ENCODE measurements at regions not wholly inside any gene's neighbourhood (a gene's known extent, or its start where the extent isn't known, plus 50 kb on each side); places are given as distances from the start of the nearest gene placed in this dataset.

DNA sequence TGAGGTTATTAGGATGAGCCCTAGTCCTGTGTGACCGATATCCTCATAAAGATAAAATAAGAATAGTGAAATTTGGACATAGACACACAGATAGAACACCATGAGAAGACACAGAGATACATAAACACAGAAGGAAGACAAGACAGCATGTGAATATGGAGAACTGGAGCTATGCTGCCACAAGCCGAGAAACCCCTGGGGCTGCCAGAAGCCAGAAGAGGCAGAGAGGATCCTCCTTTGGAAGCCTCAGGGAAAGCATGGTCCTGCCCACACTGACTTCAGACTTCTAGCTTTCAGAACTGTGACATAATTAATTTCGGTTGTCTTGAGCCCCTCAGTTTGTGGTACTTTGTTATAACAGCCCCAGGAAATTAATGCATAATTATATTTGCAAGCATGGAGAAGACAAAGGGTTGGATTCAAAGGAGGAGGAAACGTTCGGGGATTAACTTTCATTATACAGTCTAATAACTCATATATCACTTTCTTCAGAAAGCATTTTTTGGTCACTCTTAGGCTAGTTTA is 1501.8 kb upstream of the FLRT2 start:
- H3K4me1 Mint-ChIP-seq (ENCODE audit: unreplicated experiment) = no peaks in the 10 kb centered on the region
- TF ChIP-seq, protein P1, sequence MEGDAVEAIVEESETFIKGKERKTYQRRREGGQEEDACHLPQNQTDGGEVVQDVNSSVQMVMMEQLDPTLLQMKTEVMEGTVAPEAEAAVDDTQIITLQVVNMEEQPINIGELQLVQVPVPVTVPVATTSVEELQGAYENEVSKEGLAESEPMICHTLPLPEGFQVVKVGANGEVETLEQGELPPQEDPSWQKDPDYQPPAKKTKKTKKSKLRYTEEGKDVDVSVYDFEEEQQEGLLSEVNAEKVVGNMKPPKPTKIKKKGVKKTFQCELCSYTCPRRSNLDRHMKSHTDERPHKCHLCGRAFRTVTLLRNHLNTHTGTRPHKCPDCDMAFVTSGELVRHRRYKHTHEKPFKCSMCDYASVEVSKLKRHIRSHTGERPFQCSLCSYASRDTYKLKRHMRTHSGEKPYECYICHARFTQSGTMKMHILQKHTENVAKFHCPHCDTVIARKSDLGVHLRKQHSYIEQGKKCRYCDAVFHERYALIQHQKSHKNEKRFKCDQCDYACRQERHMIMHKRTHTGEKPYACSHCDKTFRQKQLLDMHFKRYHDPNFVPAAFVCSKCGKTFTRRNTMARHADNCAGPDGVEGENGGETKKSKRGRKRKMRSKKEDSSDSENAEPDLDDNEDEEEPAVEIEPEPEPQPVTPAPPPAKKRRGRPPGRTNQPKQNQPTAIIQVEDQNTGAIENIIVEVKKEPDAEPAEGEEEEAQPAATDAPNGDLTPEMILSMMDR (IDR thresholded peaks at IDR 0.05) = no peak

DNA sequence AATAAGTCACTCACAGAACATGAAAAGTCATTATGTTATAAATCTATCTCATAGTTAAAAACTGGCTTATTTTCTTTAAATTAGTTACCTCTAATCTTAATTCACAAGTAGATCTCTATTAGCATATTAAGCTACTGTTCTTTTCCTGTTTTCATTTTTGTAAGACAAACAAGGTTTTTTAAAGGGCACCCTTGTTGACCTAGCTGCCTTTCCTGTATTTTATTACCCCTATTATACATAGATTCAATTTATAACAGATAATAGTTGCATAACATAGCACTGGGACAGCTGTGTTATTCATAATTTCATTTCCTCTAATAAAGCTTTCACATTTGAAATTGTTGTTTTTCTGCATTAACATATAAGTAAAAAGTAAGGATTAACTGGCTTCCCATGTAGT is 1500.7 kb upstream of the FLRT2 start:
- Mint-ChIP-seq H3K4me3 (ENCODE audit: unreplicated experiment) (no peak overlapping the region), H3K27me3 (ENCODE audit: unreplicated experiment) (no peaks in the 10 kb centered on the region), H3K27ac (ENCODE audit: unreplicated experiment) (no peak overlapping the region), H3K4me1 (ENCODE audit: unreplicated experiment) (no peaks in the 10 kb centered on the region), H3K9me3 (ENCODE audit: unreplicated experiment) (no peaks in the 10 kb centered on the region), H3K36me3 (ENCODE audit: unreplicated experiment) (no peaks in the 10 kb centered on the region)
- TF ChIP-seq, protein P1 (IDR thresholded peaks at IDR 0.05) = no peak
- no peak for DNase-seq (ENCODE audit: extremely low spot score, unreplicated experiment)

More for the DNA sequence above, 1501.8 kb upstream of the FLRT2 start:
- DNase-seq (ENCODE audit: extremely low spot score, unreplicated experiment) = no peak
- H3K27ac Mint-ChIP-seq (ENCODE audit: unreplicated experiment) = no peak overlapping the region
- no peaks in the 10 kb centered on the region for H3K27me3 Mint-ChIP-seq (ENCODE audit: unreplicated experiment)
- H3K4me3 Mint-ChIP-seq (ENCODE audit: unreplicated experiment) = no peak overlapping the region
- H3K9me3 Mint-ChIP-seq (ENCODE audit: unreplicated experiment) = peaks cover 5% of the 10 kb centered on the region
- peaks cover 2% of the 10 kb centered on the region for H3K36me3 Mint-ChIP-seq (ENCODE audit: unreplicated experiment)

DNA sequence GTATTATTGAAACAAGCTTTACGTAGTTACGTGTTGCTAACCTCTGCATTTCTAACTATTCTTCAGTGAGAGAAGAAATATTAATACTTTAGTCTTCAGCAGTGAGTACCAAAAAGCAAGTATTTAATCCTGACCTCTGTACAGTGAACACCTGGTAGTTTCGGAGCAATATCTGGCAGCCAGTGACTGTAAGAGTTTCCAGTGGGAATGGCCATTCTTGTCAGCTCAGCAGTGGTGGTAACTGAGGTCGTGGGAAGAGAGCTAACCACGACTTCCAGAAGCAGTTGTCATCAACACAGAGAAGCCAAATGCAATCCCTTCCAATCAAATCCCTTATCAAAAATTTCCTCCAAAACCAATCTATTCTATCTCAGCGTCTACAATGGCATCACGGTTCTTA is 1500.2 kb upstream of the FLRT2 start:
- Mint-ChIP-seq H3K9me3 (ENCODE audit: unreplicated experiment) (no peaks in the 10 kb centered on the region), H3K27ac (ENCODE audit: unreplicated experiment) (no peak overlapping the region), H3K36me3 (ENCODE audit: unreplicated experiment) (no peaks in the 10 kb centered on the region), H3K27me3 (ENCODE audit: unreplicated experiment) (no peaks in the 10 kb centered on the region), H3K4me1 (ENCODE audit: unreplicated experiment) (no peaks in the 10 kb centered on the region), H3K4me3 (ENCODE audit: unreplicated experiment) (no peak overlapping the region)
- TF ChIP-seq, protein P1 (IDR thresholded peaks at IDR 0.05) = no peak
- DNase-seq (ENCODE audit: extremely low spot score, unreplicated experiment) = no peak

DNA sequence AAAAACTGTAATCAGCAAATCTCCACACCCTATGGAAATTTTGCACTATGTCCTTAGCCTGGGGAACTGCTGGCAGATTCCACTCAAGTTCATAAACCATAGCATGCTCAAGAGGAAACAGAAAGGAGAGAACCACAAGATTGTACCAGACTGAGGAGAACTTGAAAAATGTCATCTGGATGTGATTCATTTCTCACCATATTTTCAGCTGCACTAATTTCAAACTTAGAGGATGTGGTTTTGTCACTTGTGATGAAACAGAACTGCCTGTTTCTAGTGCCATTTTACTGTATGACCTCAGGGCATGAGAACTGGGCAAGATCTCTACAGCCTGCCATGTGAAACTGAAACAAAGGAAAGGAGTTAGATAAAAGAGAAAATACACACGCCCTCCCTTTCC is 1493.1 kb upstream of the FLRT2 start:
- Mint-ChIP-seq H3K4me1 (ENCODE audit: unreplicated experiment) (peaks cover 18% of the 10 kb centered on the region), H3K4me3 (ENCODE audit: unreplicated experiment) (peak overlapping the region; percentile 22), H3K27ac (ENCODE audit: unreplicated experiment) (peak overlapping the region; percentile 84), H3K27me3 (ENCODE audit: unreplicated experiment) (no peaks in the 10 kb centered on the region), H3K9me3 (ENCODE audit: unreplicated experiment) (no peaks in the 10 kb centered on the region), H3K36me3 (ENCODE audit: unreplicated experiment) (no peaks in the 10 kb centered on the region)
- TF ChIP-seq, protein P1 (IDR thresholded peaks at IDR 0.05) = no peak
- DNase-seq (ENCODE audit: extremely low spot score, unreplicated experiment) = no peak

DNA sequence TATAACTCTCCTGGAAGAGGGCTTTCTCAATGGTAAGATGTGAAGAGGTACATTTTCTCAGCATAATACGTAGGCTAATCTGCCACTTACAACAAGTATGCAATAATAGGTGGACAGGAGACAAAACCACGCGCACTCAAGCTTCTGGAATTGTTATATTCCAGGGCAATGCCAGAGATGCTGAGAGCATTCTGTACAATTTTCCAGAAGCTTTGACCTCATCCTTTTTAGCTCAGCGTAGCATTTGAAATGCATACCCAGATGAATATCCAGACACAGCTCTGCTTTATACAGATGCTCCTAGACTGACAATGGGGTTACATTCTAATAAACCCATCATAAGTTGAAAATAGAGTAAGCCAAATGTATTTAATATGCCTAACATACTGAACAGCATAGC is 1492.4 kb upstream of the FLRT2 start:
- peak overlapping the region; percentile 84 for H3K27ac Mint-ChIP-seq (ENCODE audit: unreplicated experiment)
- no peaks in the 10 kb centered on the region for H3K27me3 Mint-ChIP-seq (ENCODE audit: unreplicated experiment)

More for the DNA sequence above, 1492.4 kb upstream of the FLRT2 start:
- H3K4me3 Mint-ChIP-seq (ENCODE audit: unreplicated experiment) = no peak overlapping the region
- H3K9me3 Mint-ChIP-seq (ENCODE audit: unreplicated experiment) = no peaks in the 10 kb centered on the region
- DNase-seq (ENCODE audit: extremely low spot score, unreplicated experiment) = no peak
- no peaks in the 10 kb centered on the region for H3K36me3 Mint-ChIP-seq (ENCODE audit: unreplicated experiment)
- peaks cover 18% of the 10 kb centered on the region for H3K4me1 Mint-ChIP-seq (ENCODE audit: unreplicated experiment)
- TF ChIP-seq, protein P1 (IDR thresholded peaks at IDR 0.05) = no peak

Measured in osteocyte (in vitro differentiated cells).